Sigmoid colon (tissue), 4 donors: ENCODE measurements at regions not wholly inside any gene's neighbourhood (a gene's known extent, or its start where the extent isn't known, plus 50 kb on each side); places are given as distances from the start of the nearest gene placed in this dataset.

ENCODE experiments used
- CTCF ChIP-seq, 4 experiments: fragments of 450-650 bp in 3 of 4; fragments of 200-600 bp in 1 of 4; IDR thresholded peaks; one replicate each; pipeline ENCODE4 v1.5.1; 2016 to 2019; ENCODE audit warnings: antibody characterized with exemption in 4 of 4, mild to moderate bottlenecking in 3 of 4, moderate library complexity in 2 of 4
- EP300 ChIP-seq, 4 donors: sonication (generic); formaldehyde crosslinking; IDR thresholded peaks; one replicate each; pipeline ENCODE4 v1.6.1; 2017; ENCODE audit warnings: antibody characterized with exemption in 4 of 4
- POLR2A ChIP-seq, 2 donors: fragments of 450-650 bp; IDR thresholded peaks; one replicate each; pipeline ENCODE4 v1.6.1; 2016; ENCODE audit warnings: antibody characterized with exemption in 2 of 2, mild to moderate bottlenecking in 2 of 2, moderate library complexity in 2 of 2
- POLR2AphosphoS5 ChIP-seq, 4 donors: sonication (generic); formaldehyde crosslinking; IDR thresholded peaks; one replicate each; pipeline ENCODE4 v1.6.1; 2017; ENCODE audit warnings: antibody characterized with exemption in 4 of 4

GRCh38 chr2:226155093-226155875 is 644.3 kb downstream of the IRS1 start:
- TF ChIP-seq POLR2A (IDR thresholded peaks at IDR 0.05): no peak
- TF ChIP-seq POLR2AphosphoS5 (IDR thresholded peaks at IDR 0.05): no peak
- TF ChIP-seq CTCF (IDR thresholded peaks at IDR 0.05): no peak
- TF ChIP-seq EP300 (IDR thresholded peaks at IDR 0.05): no peak
